Chondrocyte (in vitro differentiated cells): ENCODE measurements at regions not wholly inside any gene's neighbourhood (a gene's known extent, or its start where the extent isn't known, plus 50 kb on each side); places are given as distances from the start of the nearest gene placed in this dataset.

ENCODE experiments used
- DNase-seq: peaks from one replicate; pipeline ENCODE4 v3.0.0; 2021; ENCODE audit warnings: mixed read lengths, low spot score
- H3K27ac Mint-ChIP-seq: one replicate; pipeline ENCODE4 v1.8.0; 2021; ENCODE audit warnings: mild to moderate bottlenecking, moderate library complexity, mixed read lengths; ENCODE audit not compliant: unreplicated experiment
- H3K27me3 Mint-ChIP-seq: 2 replicates; pipeline ENCODE4 v1.8.0; 2021; ENCODE audit warnings: low read depth, mixed read lengths
- H3K36me3 Mint-ChIP-seq: 2 replicates; pipeline ENCODE4 v1.8.0; 2021; ENCODE audit warnings: low read depth, mixed read lengths
- H3K4me1 Mint-ChIP-seq: 2 replicates; pipeline ENCODE4 v1.8.0; 2021; ENCODE audit warnings: low read depth, mild to moderate bottlenecking, mixed read lengths
- H3K4me3 Mint-ChIP-seq: one replicate; pipeline ENCODE4 v1.8.0; 2021; ENCODE audit warnings: mild to moderate bottlenecking, moderate library complexity, mixed read lengths; ENCODE audit not compliant: unreplicated experiment
- H3K9me3 Mint-ChIP-seq: 2 replicates; pipeline ENCODE4 v1.8.0; 2021; ENCODE audit warnings: low read depth, mixed read lengths
- TF ChIP-seq, protein P1 (sequence below): fragments of 200-600 bp; sonication (generic); IDR thresholded peaks from 2 replicates; pipeline ENCODE4 v1.5.0; 2021; ENCODE audit warnings: antibody characterized with exemption, mild to moderate bottlenecking, moderate library complexity

DNA sequence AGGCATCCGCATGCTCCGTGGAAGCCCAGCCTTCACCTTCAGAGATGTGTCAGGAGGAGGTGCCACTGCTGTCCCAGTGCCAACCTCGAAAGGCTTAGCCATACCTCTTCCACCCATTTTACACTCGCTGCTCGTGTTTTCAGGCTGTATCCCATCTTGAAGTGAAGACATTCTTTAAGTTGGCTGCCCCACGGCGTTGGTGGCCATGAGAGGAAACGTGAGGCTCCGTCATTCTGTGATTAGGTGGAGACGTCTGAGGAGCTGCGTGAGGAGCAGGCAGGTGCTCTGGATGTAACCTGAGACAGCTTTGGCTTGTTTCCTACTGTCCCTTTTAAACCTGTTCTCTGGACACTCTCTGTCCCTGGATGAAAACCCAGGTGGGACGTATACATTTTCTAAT lies 159.9 kb upstream of the RNF32 start:
- Mint-ChIP-seq H3K36me3 (no peaks in the 10 kb centered on the region), H3K9me3 (no peaks in the 10 kb centered on the region), H3K27ac (no peak overlapping the region), H3K4me3 (no peak overlapping the region), H3K4me1 (peaks cover 3% of the 10 kb centered on the region), H3K27me3 (peaks cover 4% of the 10 kb centered on the region)
- DNase-seq: no peak
- TF ChIP-seq, protein P1, sequence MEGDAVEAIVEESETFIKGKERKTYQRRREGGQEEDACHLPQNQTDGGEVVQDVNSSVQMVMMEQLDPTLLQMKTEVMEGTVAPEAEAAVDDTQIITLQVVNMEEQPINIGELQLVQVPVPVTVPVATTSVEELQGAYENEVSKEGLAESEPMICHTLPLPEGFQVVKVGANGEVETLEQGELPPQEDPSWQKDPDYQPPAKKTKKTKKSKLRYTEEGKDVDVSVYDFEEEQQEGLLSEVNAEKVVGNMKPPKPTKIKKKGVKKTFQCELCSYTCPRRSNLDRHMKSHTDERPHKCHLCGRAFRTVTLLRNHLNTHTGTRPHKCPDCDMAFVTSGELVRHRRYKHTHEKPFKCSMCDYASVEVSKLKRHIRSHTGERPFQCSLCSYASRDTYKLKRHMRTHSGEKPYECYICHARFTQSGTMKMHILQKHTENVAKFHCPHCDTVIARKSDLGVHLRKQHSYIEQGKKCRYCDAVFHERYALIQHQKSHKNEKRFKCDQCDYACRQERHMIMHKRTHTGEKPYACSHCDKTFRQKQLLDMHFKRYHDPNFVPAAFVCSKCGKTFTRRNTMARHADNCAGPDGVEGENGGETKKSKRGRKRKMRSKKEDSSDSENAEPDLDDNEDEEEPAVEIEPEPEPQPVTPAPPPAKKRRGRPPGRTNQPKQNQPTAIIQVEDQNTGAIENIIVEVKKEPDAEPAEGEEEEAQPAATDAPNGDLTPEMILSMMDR: no peak

DNA sequence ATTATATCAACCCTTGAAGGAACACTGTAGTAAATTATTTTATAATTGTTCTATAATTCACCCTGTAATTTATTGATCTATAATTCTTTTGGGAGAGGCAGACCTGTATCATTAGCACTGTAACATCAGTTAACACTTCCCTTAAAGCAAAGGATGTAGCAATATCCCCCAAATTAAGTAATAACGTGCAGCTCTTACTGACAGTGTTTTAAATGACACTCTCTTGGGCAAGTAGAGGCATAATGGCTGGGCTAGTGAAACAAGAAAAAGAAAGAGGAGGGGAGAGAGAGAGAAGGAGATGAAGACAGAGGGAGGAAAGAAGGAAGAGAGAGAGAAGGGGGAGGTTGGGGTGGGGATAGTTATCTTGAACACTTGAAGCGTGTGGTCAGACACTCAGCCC lies 161.0 kb upstream of the RNF32 start:
- peaks cover 10% of the 10 kb centered on the region for H3K4me1 Mint-ChIP-seq
- H3K9me3 Mint-ChIP-seq: no peaks in the 10 kb centered on the region
- TF ChIP-seq, protein P1: no peak
- H3K27me3 Mint-ChIP-seq: peaks cover 4% of the 10 kb centered on the region
- no peak overlapping the region for H3K4me3 Mint-ChIP-seq
- no peak overlapping the region for H3K27ac Mint-ChIP-seq
- H3K36me3 Mint-ChIP-seq: no peaks in the 10 kb centered on the region
- no peak for DNase-seq

DNA sequence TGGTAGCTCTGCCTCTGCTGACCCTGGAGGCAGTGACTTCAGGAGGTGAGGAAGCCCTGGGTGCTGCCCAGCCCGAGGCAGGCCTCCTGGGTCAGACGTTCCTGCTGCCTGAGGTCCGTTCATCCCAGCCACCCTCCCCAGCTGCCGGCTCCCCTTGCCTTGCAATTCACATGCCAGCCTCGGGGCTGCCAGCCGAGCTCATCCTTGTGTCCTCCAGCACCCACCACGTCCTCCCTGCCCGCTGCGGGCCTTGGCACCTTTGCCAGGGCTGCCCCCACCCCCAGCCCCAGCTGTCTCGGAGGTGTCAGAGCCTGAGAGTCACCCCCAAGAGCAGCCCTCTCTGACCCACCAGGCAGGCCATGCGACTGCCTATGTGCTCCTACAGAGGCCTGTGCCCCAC lies 162.1 kb upstream of the RNF32 start:
- Mint-ChIP-seq H3K36me3 (no peaks in the 10 kb centered on the region), H3K4me3 (no peak overlapping the region), H3K9me3 (no peaks in the 10 kb centered on the region), H3K27ac (no peak overlapping the region), H3K27me3 (peaks cover 4% of the 10 kb centered on the region), H3K4me1 (peaks cover 21% of the 10 kb centered on the region)
- no peak for DNase-seq
- TF ChIP-seq, protein P1: no peak

DNA sequence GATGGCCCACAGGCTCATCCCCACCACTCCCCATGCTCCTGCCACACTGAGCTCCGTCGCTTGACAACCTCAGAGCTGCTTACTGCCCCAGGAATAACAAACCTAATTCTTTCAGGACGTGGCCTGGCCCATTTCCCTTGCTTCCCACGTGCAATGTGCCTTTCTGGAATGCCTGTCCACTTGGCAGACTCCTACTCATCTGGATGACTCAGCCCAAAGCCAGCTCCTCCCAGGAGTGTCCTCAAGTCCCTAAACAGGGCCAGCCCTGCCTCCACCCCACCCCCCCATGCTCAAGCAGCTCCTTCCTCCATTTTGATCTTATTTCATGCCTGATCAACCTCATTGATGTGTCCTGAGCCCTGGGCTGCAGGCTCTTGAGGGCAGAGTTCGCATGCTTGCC lies 164.9 kb upstream of the RNF32 start:
- no peak for DNase-seq
- Mint-ChIP-seq H3K4me3 (no peak overlapping the region), H3K27ac (peak overlapping the region; percentile 55), H3K27me3 (peaks cover 4% of the 10 kb centered on the region), H3K36me3 (peaks cover 6% of the 10 kb centered on the region), H3K9me3 (no peaks in the 10 kb centered on the region), H3K4me1 (peaks cover 22% of the 10 kb centered on the region)
- TF ChIP-seq, protein P1: no peak

DNA sequence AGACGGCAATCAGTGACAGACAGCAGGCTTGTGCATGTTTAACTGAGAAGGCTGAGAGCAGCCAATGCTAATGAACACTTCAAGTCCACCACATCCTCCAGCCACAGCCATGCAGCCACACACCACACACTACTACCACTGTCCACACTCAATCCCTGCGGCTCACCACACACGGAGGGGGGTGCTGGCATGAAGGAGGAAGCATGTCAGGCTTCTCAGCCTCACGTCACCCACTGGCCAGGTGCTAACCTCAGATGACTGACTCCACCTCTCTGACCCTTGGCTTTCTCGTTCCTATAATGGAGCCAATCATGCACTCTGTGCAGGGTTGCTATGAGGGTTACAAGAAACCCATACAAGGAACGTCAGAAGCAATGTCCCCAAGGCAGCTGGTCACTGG lies 165.4 kb upstream of the RNF32 start:
- Mint-ChIP-seq H3K4me3 (no peak overlapping the region), H3K4me1 (peaks cover 22% of the 10 kb centered on the region), H3K36me3 (peaks cover 6% of the 10 kb centered on the region), H3K27ac (peak overlapping the region; percentile 55), H3K9me3 (no peaks in the 10 kb centered on the region), H3K27me3 (peaks cover 4% of the 10 kb centered on the region)
- TF ChIP-seq, protein P1: no peak
- DNase-seq: no peak
